Colonic mucosa (tissue), 4 donors: ENCODE measurements at regions not wholly inside any gene's neighbourhood (a gene's known extent, or its start where the extent isn't known, plus 50 kb on each side); places are given as distances from the start of the nearest gene placed in this dataset.

Source experiments
- DNase-seq: peaks from one replicate; pipeline ENCODE4 v3.0.0-alpha.2; 2020
- H3K27ac ChIP-seq: fragments of 200-600 bp; one replicate; pipeline ENCODE4 v1.8.0; 2021
- H3K27me3 ChIP-seq: fragments of 200-600 bp; one replicate; pipeline ENCODE4 v1.8.0; 2021
- H3K36me3 ChIP-seq: fragments of 200-600 bp; one replicate; pipeline ENCODE4 v1.8.0; 2021
- H3K4me1 ChIP-seq: fragments of 200-600 bp; one replicate; pipeline ENCODE4 v1.8.0; 2021; ENCODE audit warnings: mild to moderate bottlenecking
- H3K4me3 ChIP-seq: fragments of 200-600 bp; one replicate; pipeline ENCODE4 v1.8.0; 2021
- H3K9ac ChIP-seq, 2 donors: one replicate each; pipeline ENCODE4 v1.7.0; 2013; ENCODE audit warnings: control low read depth in 2 of 2, low read depth in 2 of 2, low read length in 2 of 2
- H3K9me3 ChIP-seq: fragments of 200-600 bp; one replicate; pipeline ENCODE4 v1.8.0; 2021
- intact Hi-C: fragments of 100-400 bp; cut with DNase I; formaldehyde crosslinking; loops from one replicate; pipeline ENCODE4 v1.14.1; 2022
- TF ChIP-seq, protein P1 (sequence below): fragments of 200-600 bp; IDR thresholded peaks from one replicate; pipeline ENCODE4 v1.8.0; 2022; ENCODE audit warnings: antibody characterized with exemption, mild to moderate bottlenecking
- donor health status: healthy.
- donor health status: DM: no; HTN: no; CAD: no.
- donor health status: DM: no; HTN: no; CAD: no.

DNA sequence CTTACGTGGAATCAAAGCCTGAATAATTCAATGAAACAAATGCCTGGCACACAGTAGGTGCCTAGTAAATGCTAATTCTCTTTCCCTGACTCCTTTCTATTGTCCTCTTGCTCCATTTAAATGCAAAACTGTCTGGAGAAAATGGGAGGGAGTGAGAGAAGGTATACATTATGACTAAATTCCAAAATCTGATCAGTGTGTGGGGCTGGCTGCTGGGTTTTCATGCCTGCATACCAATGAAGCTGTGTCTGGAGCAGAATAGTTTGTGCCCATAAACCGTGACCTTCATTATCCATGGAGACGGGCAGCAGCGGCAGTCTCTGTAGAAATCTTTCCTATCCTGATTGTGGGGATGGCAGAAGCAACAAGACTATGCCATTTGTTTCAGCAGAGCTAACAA, 223.4 kb upstream of the ZBED5 start:
- DNase-seq = no peak
- intact Hi-C loops = no loop called here

DNA sequence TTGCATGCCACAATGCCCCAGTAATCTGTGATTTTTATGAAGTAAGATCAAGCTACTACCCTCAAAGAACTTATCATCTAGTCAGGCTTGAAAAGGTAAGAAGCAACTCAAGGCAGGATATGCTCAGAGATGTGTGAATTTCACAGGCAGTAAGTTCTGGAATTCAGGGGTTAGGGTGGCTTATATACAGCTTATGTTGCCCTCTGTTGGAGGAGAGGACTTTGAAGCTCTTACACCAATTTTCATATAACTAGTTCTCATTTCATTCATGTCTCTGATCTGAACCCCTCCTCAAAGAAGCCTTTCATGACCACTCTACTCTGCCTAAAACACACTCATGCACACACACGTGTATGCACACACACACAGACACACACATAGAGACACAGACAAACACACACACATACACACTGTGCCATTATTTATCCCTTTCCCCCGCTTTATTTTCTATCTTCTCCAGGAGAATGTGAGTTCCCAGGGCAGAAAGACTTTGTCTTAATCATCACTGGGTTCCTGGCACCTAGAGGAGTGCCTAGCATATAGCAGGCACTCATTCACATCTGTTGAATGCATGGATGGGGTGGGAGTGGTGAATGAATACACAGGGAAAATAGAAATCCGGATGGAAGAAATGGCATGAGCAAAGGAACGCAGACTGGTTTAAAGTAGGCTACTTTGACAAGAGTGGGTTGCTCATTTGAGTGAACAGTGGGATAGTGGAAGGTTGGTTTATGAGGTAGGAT, 220.7 kb upstream of the ZBED5 start:
- DNase-seq = no peak
- Histone ChIP-seq H3K27ac (no peak overlapping the region), H3K27me3 (no peaks in the 10 kb centered on the region), H3K4me3 (no peak overlapping the region), H3K9ac (no peak overlapping the region), H3K9me3 (no peaks in the 10 kb centered on the region), H3K36me3 (no peaks in the 10 kb centered on the region), H3K4me1 (no peaks in the 10 kb centered on the region)
- TF ChIP-seq, protein P1, sequence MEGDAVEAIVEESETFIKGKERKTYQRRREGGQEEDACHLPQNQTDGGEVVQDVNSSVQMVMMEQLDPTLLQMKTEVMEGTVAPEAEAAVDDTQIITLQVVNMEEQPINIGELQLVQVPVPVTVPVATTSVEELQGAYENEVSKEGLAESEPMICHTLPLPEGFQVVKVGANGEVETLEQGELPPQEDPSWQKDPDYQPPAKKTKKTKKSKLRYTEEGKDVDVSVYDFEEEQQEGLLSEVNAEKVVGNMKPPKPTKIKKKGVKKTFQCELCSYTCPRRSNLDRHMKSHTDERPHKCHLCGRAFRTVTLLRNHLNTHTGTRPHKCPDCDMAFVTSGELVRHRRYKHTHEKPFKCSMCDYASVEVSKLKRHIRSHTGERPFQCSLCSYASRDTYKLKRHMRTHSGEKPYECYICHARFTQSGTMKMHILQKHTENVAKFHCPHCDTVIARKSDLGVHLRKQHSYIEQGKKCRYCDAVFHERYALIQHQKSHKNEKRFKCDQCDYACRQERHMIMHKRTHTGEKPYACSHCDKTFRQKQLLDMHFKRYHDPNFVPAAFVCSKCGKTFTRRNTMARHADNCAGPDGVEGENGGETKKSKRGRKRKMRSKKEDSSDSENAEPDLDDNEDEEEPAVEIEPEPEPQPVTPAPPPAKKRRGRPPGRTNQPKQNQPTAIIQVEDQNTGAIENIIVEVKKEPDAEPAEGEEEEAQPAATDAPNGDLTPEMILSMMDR = no peak
- intact Hi-C loops = no loop called here

More for the DNA sequence above, 223.4 kb upstream of the ZBED5 start:
- H3K4me3 ChIP-seq = no peak overlapping the region
- no peaks in the 10 kb centered on the region for H3K27me3 ChIP-seq
- no peaks in the 10 kb centered on the region for H3K9me3 ChIP-seq
- H3K9ac ChIP-seq = no peak overlapping the region
- H3K36me3 ChIP-seq = no peaks in the 10 kb centered on the region
- no peaks in the 10 kb centered on the region for H3K4me1 ChIP-seq
- TF ChIP-seq, protein P1 = no peak
- no peak overlapping the region for H3K27ac ChIP-seq

DNA sequence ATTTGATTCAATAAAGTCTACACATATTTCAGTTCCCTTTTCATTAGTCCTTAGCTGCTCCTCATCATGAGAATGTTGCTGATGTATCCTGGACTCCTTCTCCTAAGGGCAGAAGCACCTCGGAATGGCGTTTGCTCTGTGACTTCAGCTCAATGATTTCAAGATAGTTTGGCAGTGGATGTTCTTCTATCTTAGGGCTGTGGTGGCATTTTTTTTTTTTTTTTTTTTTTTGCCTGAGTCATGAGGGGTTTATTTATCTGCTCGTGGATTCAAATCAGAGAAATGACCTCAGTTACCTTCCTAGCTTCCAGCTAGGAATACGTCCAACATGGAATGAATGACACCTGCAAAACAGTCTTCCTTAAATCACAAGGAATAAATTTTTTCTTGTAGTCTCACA, 220.0 kb upstream of the ZBED5 start:
- Histone ChIP-seq H3K9me3 (no peaks in the 10 kb centered on the region), H3K36me3 (no peaks in the 10 kb centered on the region), H3K27me3 (no peaks in the 10 kb centered on the region), H3K27ac (no peak overlapping the region), H3K4me3 (no peak overlapping the region), H3K4me1 (no peaks in the 10 kb centered on the region), H3K9ac (no peak overlapping the region)
- TF ChIP-seq, protein P1 = no peak
- DNase-seq = no peak
- intact Hi-C loops = no loop called here

DNA sequence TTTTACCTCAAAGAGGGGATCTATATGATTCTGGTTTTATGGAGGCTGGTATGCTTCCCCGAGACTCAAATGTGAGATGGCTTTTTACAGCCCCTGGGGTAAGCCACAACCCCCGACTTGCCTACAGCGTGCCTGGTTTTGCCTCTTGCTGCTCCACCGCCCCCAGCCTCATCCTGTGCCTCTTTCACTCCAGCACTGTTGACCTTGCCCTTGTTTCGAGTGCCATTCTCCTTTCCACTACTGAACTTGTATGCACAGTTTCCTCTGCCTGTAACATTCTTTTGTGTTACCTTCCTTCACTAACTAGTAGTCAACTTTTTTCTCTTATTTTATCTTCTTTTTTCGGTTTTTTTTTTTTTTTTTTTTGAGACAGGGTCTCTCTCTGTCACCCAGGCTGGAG, 219.0 kb upstream of the ZBED5 start:
- Histone ChIP-seq H3K9ac (no peak overlapping the region), H3K27ac (no peak overlapping the region), H3K27me3 (no peaks in the 10 kb centered on the region), H3K9me3 (no peaks in the 10 kb centered on the region), H3K4me1 (no peaks in the 10 kb centered on the region), H3K4me3 (no peak overlapping the region), H3K36me3 (no peaks in the 10 kb centered on the region)
- intact Hi-C loops = no loop called here
- no peak for DNase-seq
- TF ChIP-seq, protein P1 = no peak

DNA sequence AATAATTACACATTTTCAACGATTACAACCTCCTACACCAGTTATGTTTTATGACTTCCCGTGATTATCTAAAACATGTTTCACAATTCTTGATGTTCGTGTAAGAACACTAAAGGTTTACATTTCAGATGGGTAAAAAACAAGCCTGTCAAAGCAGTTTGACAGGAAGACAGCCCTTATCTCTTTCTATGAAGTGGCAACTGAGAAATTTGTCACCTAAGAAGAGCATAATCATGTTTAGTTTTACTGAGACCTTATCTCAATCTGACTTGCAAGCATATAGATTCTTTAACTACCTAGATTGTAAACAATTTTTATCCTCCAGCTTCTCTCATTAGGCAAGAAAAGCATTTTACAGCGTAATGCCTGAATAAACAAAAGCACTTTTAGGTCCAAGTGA, 218.4 kb upstream of the ZBED5 start:
- no peak for DNase-seq
- TF ChIP-seq, protein P1 = no peak
- no peak overlapping the region for H3K9ac ChIP-seq
- H3K27ac ChIP-seq = no peak overlapping the region
- H3K36me3 ChIP-seq = no peaks in the 10 kb centered on the region
- intact Hi-C loops = no loop called here
- no peaks in the 10 kb centered on the region for H3K27me3 ChIP-seq
- no peak overlapping the region for H3K4me3 ChIP-seq
- H3K9me3 ChIP-seq = no peaks in the 10 kb centered on the region
- no peaks in the 10 kb centered on the region for H3K4me1 ChIP-seq
